Loucy (cell line): ENCODE measurements at regions not wholly inside any gene's neighbourhood (a gene's known extent, or its start where the extent isn't known, plus 50 kb on each side); places are given as distances from the start of the nearest gene placed in this dataset.
"Not testable (repeated sequence)": the region's sequence is repeated elsewhere in the genome, so short reads cannot be mapped to it uniquely, and the experiment has no call there.

Source experiments
- H2AFZ ChIP-seq: fragments of 200-600 bp; sonication (generic); 2 replicates; pipeline ENCODE4 v1.6.0; 2016; ENCODE audit warnings: antibody characterized with exemption, mild to moderate bottlenecking, low read length, moderate library complexity
- H3F3A ChIP-seq: fragments of 200-600 bp; 2 replicates; pipeline ENCODE4 v1.6.0; 2016; ENCODE audit warnings: antibody characterized with exemption, low read depth, mild to moderate bottlenecking
- H3K27me3 ChIP-seq: fragments of 200-600 bp; sonication (generic); 2 replicates; pipeline ENCODE4 v1.6.1; 2014; ENCODE audit warnings: low read length, mild to moderate bottlenecking; ENCODE audit not compliant: insufficient read depth, poor library complexity, severe bottlenecking
- H3K36me3 ChIP-seq: fragments of 200-600 bp; sonication (generic); 2 replicates; pipeline ENCODE4 v1.6.1; 2016; ENCODE audit warnings: low read length; ENCODE audit not compliant: insufficient read depth
- H3K4me1 ChIP-seq: fragments of 200-600 bp; sonication (generic); 2 replicates; pipeline ENCODE4 v1.5.1; 2014; ENCODE audit warnings: low read length, mild to moderate bottlenecking; ENCODE audit not compliant: insufficient read depth, poor library complexity, severe bottlenecking
- H3K4me2 ChIP-seq: fragments of 200-600 bp; sonication (generic); 2 replicates; pipeline ENCODE4 v1.6.0; 2014; ENCODE audit warnings: antibody characterized with exemption, low read length, low read depth, mild to moderate bottlenecking; ENCODE audit not compliant: poor library complexity, severe bottlenecking
- H3K4me3 ChIP-seq: fragments of 200-600 bp; sonication (generic); 2 replicates; pipeline ENCODE4 v1.5.1; 2014; ENCODE audit warnings: low read length, mild to moderate bottlenecking, mixed read lengths; ENCODE audit not compliant: poor library complexity, severe bottlenecking
- H3K79me2 ChIP-seq: fragments of 200-600 bp; sonication (generic); 2 replicates; pipeline ENCODE4 v1.6.1; 2014; ENCODE audit warnings: low read length; ENCODE audit not compliant: insufficient read depth
- H3K9ac ChIP-seq: fragments of 200-600 bp; sonication (generic); 2 replicates; pipeline ENCODE4 v1.6.0; 2014; ENCODE audit warnings: mild to moderate bottlenecking, low read depth, low read length, moderate library complexity; ENCODE audit not compliant: poor library complexity, severe bottlenecking
- H3K9me2 ChIP-seq: fragments of 200-600 bp; sonication (generic); replicated peaks from 2 replicates; pipeline ENCODE4 v1.6.1; 2016; ENCODE audit warnings: low read depth, low read length, mixed read lengths
- H3K9me3 ChIP-seq: fragments of 200-600 bp; sonication (generic); 2 replicates; pipeline ENCODE4 v1.6.1; 2014; ENCODE audit warnings: mild to moderate bottlenecking, antibody characterized with exemption, low read length, low read depth; ENCODE audit not compliant: insufficient read depth
- H4K20me1 ChIP-seq: fragments of 200-600 bp; sonication (generic); 2 replicates; pipeline ENCODE4 v1.6.0; 2014; ENCODE audit warnings: antibody characterized with exemption, low read length, mild to moderate bottlenecking; ENCODE audit not compliant: insufficient read depth, poor library complexity, severe bottlenecking
- CTCF ChIP-seq: fragments of 200-600 bp; sonication (generic); conservative IDR thresholded peaks from 2 replicates; pipeline ENCODE4 v1.5.1; 2014; ENCODE audit warnings: mild to moderate bottlenecking, antibody characterized with exemption, low read length
- EZH2phosphoT487 ChIP-seq: fragments of 200-600 bp; IDR thresholded peaks from 2 replicates; pipeline ENCODE4 v1.6.1; 2018; ENCODE audit warnings: antibody characterized with exemption, mild to moderate bottlenecking, moderate library complexity, borderline replicate concordance

- peak overlapping the region; percentile 41 for H3K9ac ChIP-seq
- H3K4me3 ChIP-seq, result peak overlapping the region; percentile 10
- no peak for TF ChIP-seq CTCF
- no peak for TF ChIP-seq EZH2phosphoT487
Measured at GRCh38 chr5:67983251-67984110, 232.1 kb upstream of the PIK3R1 start.

GRCh38 chr5:67982160-67982559 lies 233.4 kb upstream of the PIK3R1 start:
- H3K27me3 ChIP-seq, H3F3A ChIP-seq, H3K79me2 ChIP-seq, H3K9me2 ChIP-seq, H3K4me2 ChIP-seq, H3K4me3 ChIP-seq, H2AFZ ChIP-seq, H3K9me3 ChIP-seq, H3K9ac ChIP-seq, H3K36me3 ChIP-seq, H4K20me1 ChIP-seq: not testable (repeated sequence)
- H3K4me1 ChIP-seq, result peaks cover 19% of the 10 kb centered on the region

More at GRCh38 chr5:67983251-67984110, 232.1 kb upstream of the PIK3R1 start:
- Histone ChIP-seq H3K9me3 (no peaks in the 10 kb centered on the region), H3F3A (peaks cover 4% of the 10 kb centered on the region; the same call in 1 of the 2 replicates), H2AFZ (0 out of 2 replicates have a peak overlapping the region, but pooled peaks have one; percentile 5), H3K36me3 (no peaks in the 10 kb centered on the region), H3K27me3 (no peaks in the 10 kb centered on the region), H3K79me2 (no peaks in the 10 kb centered on the region), H3K4me1 (peaks cover 14% of the 10 kb centered on the region), H4K20me1 (no peaks in the 10 kb centered on the region), H3K9me2 (no peaks in the 10 kb centered on the region), H3K4me2 (peak overlapping the region; percentile 42)

GRCh38 chr5:67978171-67978570 lies 237.4 kb upstream of the PIK3R1 start:
- Histone ChIP-seq H3K4me3 (no peak overlapping the region), H3K9ac (no peak overlapping the region), H3F3A (no peaks in the 10 kb centered on the region), H2AFZ (0 out of 2 replicates have a peak overlapping the region, but pooled peaks have one; percentile 32), H3K4me2 (no peak overlapping the region), H3K36me3 (no peaks in the 10 kb centered on the region), H3K9me2 (no peaks in the 10 kb centered on the region), H3K9me3 (no peaks in the 10 kb centered on the region), H3K4me1 (peaks cover 13% of the 10 kb centered on the region), H4K20me1 (no peaks in the 10 kb centered on the region), H3K79me2 (no peaks in the 10 kb centered on the region), H3K27me3 (no peaks in the 10 kb centered on the region)
- TF ChIP-seq CTCF, result no peak
- TF ChIP-seq EZH2phosphoT487, result no peak
